GM06990 (cell line): ENCODE measurements at regions not wholly inside any gene's neighbourhood (a gene's known extent, or its start where the extent isn't known, plus 50 kb on each side); places are given as distances from the start of the nearest gene placed in this dataset.
"Not testable (repeated sequence)": the region's sequence is repeated elsewhere in the genome, so short reads cannot be mapped to it uniquely, and the experiment has no call there.

Experiments used
- DNase-seq: peaks from one replicate; pipeline ENCODE4 v3.0.0-alpha.2; 2011; ENCODE audit not compliant: insufficient read length; ENCODE audit errors: extremely low read depth
- H3K27me3 ChIP-seq: replicated peaks from 2 replicates; pipeline ENCODE4 v1.6.0; 2011; ENCODE audit warnings: low read length; ENCODE audit not compliant: control insufficient read depth, insufficient read depth
- H3K36me3 ChIP-seq: 2 replicates; pipeline ENCODE4 v1.5.1; 2011; ENCODE audit warnings: low read length; ENCODE audit not compliant: control insufficient read depth, insufficient read depth
- H3K4me3 ChIP-seq: replicated peaks from 2 replicates; pipeline ENCODE4 v1.5.1; 2011; ENCODE audit warnings: low read depth, mild to moderate bottlenecking, control low read depth, low read length
- TF ChIP-seq, protein P1 (sequence below): IDR thresholded peaks from 2 replicates; pipeline ENCODE4 v1.5.1; 2011; ENCODE audit warnings: low read length, control low read depth, mild to moderate bottlenecking, inconsistent platforms; ENCODE audit not compliant: insufficient read depth, poor library complexity, severe bottlenecking

DNA sequence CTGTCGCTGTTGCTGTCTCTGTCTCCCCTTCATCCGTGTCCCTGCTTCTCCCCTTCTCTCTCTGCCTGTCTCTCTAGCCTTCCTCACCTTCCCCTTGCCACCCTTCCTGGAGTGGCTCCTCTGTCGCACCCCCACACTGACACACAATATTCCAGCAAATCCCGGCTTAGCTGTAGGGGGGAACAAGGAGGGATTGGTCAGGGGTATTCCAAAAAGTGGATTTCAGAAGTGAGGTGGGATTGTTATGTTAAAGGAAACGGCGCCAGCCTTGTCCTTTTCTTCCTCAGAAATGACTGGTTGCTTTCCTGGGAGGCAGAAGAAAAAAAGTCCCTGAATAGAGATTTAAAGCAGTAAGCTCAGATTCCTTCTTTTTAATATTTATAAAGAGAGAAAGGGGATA is 76.3 kb upstream of the SIRPA start:
- H3K36me3 ChIP-seq = no peaks in the 10 kb centered on the region
- DNase-seq = no peak
- peaks cover 4% of the 10 kb centered on the region for H3K27me3 ChIP-seq
- TF ChIP-seq, protein P1, sequence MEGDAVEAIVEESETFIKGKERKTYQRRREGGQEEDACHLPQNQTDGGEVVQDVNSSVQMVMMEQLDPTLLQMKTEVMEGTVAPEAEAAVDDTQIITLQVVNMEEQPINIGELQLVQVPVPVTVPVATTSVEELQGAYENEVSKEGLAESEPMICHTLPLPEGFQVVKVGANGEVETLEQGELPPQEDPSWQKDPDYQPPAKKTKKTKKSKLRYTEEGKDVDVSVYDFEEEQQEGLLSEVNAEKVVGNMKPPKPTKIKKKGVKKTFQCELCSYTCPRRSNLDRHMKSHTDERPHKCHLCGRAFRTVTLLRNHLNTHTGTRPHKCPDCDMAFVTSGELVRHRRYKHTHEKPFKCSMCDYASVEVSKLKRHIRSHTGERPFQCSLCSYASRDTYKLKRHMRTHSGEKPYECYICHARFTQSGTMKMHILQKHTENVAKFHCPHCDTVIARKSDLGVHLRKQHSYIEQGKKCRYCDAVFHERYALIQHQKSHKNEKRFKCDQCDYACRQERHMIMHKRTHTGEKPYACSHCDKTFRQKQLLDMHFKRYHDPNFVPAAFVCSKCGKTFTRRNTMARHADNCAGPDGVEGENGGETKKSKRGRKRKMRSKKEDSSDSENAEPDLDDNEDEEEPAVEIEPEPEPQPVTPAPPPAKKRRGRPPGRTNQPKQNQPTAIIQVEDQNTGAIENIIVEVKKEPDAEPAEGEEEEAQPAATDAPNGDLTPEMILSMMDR = no peak
- H3K4me3 ChIP-seq = no peak overlapping the region

DNA sequence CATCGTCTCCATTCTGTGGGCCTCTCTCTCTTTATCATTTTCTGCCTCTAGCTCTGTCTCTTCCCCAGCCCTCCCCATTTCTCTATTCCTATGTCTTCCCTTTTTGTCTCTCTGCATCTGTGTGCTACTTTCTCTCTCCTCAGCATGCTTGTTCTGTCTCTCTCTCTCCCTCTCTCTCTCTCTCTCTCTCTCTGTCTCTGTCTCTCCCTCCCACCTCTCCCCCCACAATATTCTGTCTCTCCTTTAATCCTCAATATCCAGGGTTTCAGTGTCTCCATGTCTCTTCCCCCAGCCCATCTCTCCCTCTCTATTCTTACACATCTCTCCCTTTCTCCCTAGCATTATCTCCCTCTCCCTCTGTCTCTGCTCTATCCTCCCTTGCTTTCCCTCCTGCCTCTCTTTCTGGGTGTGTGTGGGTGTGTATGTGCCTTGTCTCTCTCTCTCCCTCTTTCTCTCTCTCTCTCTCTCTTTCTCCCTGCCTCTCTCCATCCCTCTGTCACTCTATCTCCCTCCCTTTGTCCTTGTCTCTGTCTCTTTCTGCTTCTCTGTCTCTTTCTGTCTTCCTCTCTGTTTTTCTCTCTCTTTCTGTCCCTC is 76.9 kb upstream of the SIRPA start:
- H3K4me3 ChIP-seq = no peak overlapping the region
- H3K36me3 ChIP-seq = no peaks in the 10 kb centered on the region
- TF ChIP-seq, protein P1 = no peak

DNA sequence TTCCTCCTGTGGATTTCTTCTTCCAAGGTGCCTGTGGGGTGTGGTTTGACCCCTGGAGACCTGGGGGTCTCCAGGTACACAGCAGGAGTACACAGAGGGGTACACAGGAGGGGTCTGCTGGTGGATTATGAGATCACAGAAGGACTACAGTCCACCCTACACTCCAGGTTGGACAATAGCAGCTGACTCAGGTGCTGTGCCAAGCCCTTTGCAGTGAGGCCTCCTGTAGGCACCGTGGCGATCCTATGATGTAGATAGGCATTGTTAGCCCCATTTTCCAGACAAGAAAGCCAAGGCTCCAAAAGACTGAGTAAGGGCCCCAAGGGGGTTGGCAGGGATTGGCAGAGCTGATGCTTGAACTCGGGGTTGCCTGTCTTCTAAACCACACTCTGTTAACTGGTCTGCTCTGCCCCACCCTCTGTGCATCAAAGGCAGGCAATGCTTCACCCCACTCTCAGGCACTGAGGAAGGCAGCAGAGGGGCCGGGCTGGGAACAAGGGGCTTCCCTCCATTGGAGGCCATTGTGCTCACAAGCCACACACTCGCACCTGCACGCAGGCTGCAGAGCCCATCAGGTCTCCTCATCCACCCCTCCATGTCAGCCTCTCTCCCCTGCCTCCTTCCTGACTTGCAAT is 77.5 kb upstream of the SIRPA start:
- Histone ChIP-seq H3K36me3 (no peaks in the 10 kb centered on the region), H3K4me3 (no peak overlapping the region), H3K27me3 (peaks cover 4% of the 10 kb centered on the region)
- TF ChIP-seq, protein P1 = no peak
- no peak for DNase-seq

More for the DNA sequence above, 76.9 kb upstream of the SIRPA start:
- DNase-seq = no peak
- peaks cover 4% of the 10 kb centered on the region for H3K27me3 ChIP-seq

DNA sequence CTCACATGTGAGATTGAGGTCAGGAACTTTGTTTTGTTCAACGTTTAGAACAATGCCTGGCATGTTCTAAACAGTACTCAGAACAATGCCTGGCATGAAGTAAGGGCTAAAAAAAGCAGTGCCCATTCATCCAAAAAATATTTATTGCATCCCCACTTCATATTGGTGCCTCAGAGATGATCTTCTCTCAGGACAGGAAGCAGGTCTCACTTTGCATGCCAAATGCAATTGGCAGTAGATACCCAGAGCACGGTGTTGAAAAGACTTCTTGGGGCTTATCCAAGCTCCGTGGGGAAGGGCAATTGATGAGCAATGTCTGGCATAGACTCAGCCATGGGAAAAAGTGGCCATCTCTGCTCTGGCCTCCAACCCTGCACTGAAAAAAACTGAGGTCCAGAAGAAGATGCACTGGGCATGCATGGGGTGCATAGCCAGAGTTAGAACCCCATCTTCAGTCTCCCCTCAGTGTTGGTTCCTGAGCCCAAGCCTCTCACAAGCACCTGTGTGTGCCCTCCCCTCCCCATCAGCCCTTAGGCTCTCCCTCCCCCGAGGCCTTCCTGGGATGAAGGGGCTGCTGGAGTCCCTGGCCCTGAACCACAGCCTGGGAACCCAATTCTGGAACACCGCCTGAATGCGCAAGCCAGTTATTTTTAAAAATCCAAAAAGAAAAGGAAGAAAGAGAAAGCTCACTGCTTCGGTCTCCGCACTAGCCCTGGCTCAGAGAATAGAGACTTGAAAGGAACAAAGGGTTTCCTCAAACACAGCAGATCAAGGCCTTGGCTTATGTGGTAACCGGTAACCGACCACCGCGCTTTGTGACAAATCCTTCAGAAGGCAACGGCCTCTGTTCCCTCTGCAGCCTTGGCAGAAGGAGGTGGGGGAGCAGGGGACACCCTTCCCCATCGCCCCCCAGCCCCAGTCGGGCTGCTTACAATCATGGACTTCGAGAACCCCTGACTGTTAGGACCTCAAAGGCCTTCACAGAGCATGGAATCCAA is 78.5 kb upstream of the SIRPA start:
- TF ChIP-seq, protein P1 = no peak
- peaks cover 4% of the 10 kb centered on the region for H3K27me3 ChIP-seq
- H3K4me3 ChIP-seq = no peak overlapping the region
- DNase-seq = no peak
- no peaks in the 10 kb centered on the region for H3K36me3 ChIP-seq

DNA sequence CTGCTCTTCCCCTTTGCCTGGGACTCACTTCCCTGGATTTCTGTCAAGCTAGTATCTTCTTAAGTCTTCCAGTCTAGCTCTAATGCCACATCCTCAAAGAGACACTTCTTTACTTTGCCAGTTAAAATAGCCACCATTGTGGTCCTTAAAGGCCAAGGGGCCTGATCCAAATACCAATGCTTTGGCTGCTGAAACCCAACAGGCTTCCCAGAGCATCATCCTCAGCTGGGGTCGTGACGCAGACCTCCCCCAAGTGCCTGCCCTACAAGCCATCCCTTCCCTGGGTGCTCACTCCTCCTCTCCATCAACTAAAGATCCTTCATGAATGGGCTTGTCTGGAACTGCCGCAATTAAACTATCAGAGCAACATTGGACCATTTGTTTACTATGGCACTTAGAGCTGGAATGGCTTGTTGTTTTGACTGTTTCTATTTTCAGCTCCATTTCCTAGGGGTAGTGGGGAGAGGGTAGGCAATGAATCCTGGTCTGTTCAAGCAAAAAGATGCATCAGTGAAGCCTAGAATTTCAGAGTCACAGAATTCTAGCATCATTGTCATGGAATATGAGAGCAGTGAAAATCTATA is 79.6 kb upstream of the SIRPA start:
- no peak overlapping the region for H3K4me3 ChIP-seq
- no peaks in the 10 kb centered on the region for H3K36me3 ChIP-seq
- DNase-seq = no peak
- H3K27me3 ChIP-seq = peaks cover 4% of the 10 kb centered on the region
- TF ChIP-seq, protein P1 = no peak

DNA sequence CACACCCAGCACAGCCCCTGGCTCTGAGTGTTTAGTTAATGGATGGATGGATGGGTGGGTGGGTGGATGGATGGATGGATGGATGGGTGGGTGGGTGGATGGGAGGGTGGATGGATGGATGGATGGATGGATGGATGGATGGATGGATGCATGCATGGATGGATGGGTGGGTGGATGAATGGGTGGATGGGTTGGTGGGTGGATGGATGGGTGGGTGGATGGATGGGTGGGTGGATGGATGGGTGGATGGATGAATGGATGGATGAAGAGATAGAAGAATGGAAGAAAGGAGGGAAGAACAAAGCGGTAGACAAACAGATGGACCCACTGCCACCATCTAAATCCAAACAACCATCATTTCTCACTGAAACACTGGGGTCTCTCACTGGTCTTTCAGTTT is 80.3 kb upstream of the SIRPA start:
- not testable (repeated sequence) for H3K36me3 ChIP-seq, DNase-seq, H3K27me3 ChIP-seq, H3K4me3 ChIP-seq
